ENCODE measurements at regions not wholly inside any gene's neighbourhood (a gene's known extent, or its start where the extent isn't known, plus 50 kb on each side); places are given as distances from the start of the nearest gene placed in this dataset.

DNA sequence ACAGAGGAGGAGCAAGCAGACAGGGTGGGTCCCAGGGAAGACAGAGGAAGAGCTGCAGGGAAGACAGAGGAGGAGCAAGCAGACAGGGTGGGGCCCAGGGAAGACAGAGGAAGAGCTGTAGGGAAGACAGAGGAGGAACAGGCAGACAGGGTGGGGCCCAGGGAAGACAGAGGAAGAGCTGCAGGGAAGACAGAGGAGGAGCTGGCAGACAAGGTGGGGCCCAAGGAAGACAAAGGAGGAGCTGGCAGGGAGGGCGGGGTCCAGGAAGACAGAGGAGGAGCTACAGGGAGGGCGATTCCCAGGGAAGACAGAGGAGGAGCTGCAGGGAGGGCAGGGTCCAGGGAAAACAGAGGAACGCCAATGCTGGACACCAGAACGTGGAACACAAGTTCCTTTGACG lies 66.5 kb downstream of the PLXNA1 start:
- no peak for ATAC-seq (ENCODE audit: low read depth)
- no peak overlapping the region for H3K4me3 Mint-ChIP-seq
- Histone ChIP-seq H3K4me3 (ENCODE audit: control extremely low read depth in 1 of 5, extremely low read depth in 1 of 5, insufficient read depth in 1 of 5, low read depth in 2 of 5, low read length in 4 of 5) (no peak overlapping the region), H3K27me3 (replicated peaks in 1 of 4; ENCODE audit: control extremely low read depth in 1 of 4, control insufficient read depth in 3 of 4, insufficient read depth in 4 of 4, low read length in 3 of 4) (peaks cover 0 to 2% (median 0%) of the 10 kb centered on the region in 4 experiments), H3K27ac (ENCODE audit: low read length in 2 of 2) (no peak overlapping the region), H3K36me3 (replicated peaks in 1 of 2; ENCODE audit: control extremely low read depth in 1 of 2, control insufficient read depth in 1 of 2, extremely low read depth in 1 of 2, insufficient read depth in 2 of 2, low read length in 1 of 2) (no peaks in the 10 kb centered on the region), H2AFZ (ENCODE audit: insufficient read depth, low read depth, low read length, poor library complexity, severe bottlenecking) (no peak overlapping the region), H4K20me1 (ENCODE audit: control insufficient read depth, insufficient read depth, low read length, poor library complexity, severe bottlenecking) (no peaks in the 10 kb centered on the region), H3K79me2 (ENCODE audit: control insufficient read depth, insufficient read depth, low read length) (no peaks in the 10 kb centered on the region), H3K9me3 (ENCODE audit: control extremely low read depth in 1 of 3, control insufficient read depth in 2 of 3, insufficient read depth in 1 of 3, low read length in 2 of 3) (peaks cover 0 to 21% (median 1%) of the 10 kb centered on the region in 3 donors), H3K4me2 (replicated peaks; ENCODE audit: low read depth, low read length, poor library complexity, severe bottlenecking) (no peak overlapping the region), H3K4me1 (ENCODE audit: control insufficient read depth in 2 of 2, insufficient read depth in 2 of 2, low read length in 2 of 2) (no peaks in the 10 kb centered on the region), H3K9ac (ENCODE audit: low read length) (no peak overlapping the region)
- ChIA-PET CTCF (no interaction called here), POLR2A (no interaction called here)
- peaks cover 6% of the 10 kb centered on the region for H3K27me3 Mint-ChIP-seq
- no peaks in the 10 kb centered on the region for H3K9me3 Mint-ChIP-seq (ENCODE audit: insufficient read depth)
- TF ChIP-seq, protein P1, sequence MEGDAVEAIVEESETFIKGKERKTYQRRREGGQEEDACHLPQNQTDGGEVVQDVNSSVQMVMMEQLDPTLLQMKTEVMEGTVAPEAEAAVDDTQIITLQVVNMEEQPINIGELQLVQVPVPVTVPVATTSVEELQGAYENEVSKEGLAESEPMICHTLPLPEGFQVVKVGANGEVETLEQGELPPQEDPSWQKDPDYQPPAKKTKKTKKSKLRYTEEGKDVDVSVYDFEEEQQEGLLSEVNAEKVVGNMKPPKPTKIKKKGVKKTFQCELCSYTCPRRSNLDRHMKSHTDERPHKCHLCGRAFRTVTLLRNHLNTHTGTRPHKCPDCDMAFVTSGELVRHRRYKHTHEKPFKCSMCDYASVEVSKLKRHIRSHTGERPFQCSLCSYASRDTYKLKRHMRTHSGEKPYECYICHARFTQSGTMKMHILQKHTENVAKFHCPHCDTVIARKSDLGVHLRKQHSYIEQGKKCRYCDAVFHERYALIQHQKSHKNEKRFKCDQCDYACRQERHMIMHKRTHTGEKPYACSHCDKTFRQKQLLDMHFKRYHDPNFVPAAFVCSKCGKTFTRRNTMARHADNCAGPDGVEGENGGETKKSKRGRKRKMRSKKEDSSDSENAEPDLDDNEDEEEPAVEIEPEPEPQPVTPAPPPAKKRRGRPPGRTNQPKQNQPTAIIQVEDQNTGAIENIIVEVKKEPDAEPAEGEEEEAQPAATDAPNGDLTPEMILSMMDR (IDR thresholded peaks at IDR 0.05) = no peak
- no peak for TF ChIP-seq EZH2 (IDR thresholded peaks at IDR 0.05; ENCODE audit: borderline replicate concordance, insufficient read depth, low read depth, low read length, poor library complexity, severe bottlenecking)
- H3K4me1 Mint-ChIP-seq = no peaks in the 10 kb centered on the region
- H3K27ac Mint-ChIP-seq = no peak overlapping the region
- WGBS (ENCODE audit: insufficient coverage) = 85% methylated on average over 3 of the region's 5 CpGs
- intact Hi-C loops (cut with micrococcal nuclease) = no loop called here
- no peak for DNase-seq

DNA sequence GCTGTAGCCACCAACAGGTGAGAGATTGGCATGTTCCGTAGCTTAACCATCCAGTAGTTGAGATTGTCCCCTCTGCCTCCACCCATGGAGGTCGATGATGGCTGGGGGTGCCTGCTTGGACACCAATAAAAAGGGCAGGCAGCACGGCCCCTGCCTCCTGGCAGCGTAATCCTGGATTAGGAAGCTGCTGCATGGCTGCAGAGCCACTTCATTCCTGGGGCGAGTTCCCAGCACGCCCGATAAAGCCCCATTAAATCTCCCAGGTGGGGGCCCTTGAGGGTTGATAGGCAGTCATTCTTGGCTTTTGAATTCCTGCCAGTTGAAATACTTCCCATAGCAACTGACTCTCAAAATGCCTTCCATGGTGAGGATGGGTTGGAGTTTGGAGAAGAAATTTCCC lies 67.8 kb downstream of the PLXNA1 start:
- POLR2A ChIA-PET = interaction anchor here (0.6 kb wide), 1 partner anchor 1634 kb away, joined by 3 read pairs; no protein-coding TSS in a partner anchor
- no peak for DNase-seq
- intact Hi-C loops (cut with micrococcal nuclease) = no loop called here
- Histone ChIP-seq H3K27ac (ENCODE audit: low read length in 2 of 2) (no peak overlapping the region), H3K36me3 (replicated peaks in 1 of 2; ENCODE audit: control extremely low read depth in 1 of 2, control insufficient read depth in 1 of 2, extremely low read depth in 1 of 2, insufficient read depth in 2 of 2, low read length in 1 of 2) (no peaks in the 10 kb centered on the region), H4K20me1 (ENCODE audit: control insufficient read depth, insufficient read depth, low read length, poor library complexity, severe bottlenecking) (no peaks in the 10 kb centered on the region), H3K4me2 (replicated peaks; ENCODE audit: low read depth, low read length, poor library complexity, severe bottlenecking) (no peak overlapping the region), H3K79me2 (ENCODE audit: control insufficient read depth, insufficient read depth, low read length) (no peaks in the 10 kb centered on the region), H3K4me3 (ENCODE audit: control extremely low read depth in 1 of 5, extremely low read depth in 1 of 5, insufficient read depth in 1 of 5, low read depth in 2 of 5, low read length in 4 of 5) (no peak overlapping the region), H3K27me3 (replicated peaks in 1 of 4; ENCODE audit: control extremely low read depth in 1 of 4, control insufficient read depth in 3 of 4, insufficient read depth in 4 of 4, low read length in 3 of 4) (peaks cover 0 to 2% (median 0%) of the 10 kb centered on the region in 4 experiments), H3K4me1 (ENCODE audit: control insufficient read depth in 2 of 2, insufficient read depth in 2 of 2, low read length in 2 of 2) (no peaks in the 10 kb centered on the region), H2AFZ (ENCODE audit: insufficient read depth, low read depth, low read length, poor library complexity, severe bottlenecking) (no peak overlapping the region), H3K9me3 (ENCODE audit: control extremely low read depth in 1 of 3, control insufficient read depth in 2 of 3, insufficient read depth in 1 of 3, low read length in 2 of 3) (peaks cover 0 to 21% (median 1%) of the 10 kb centered on the region in 3 donors), H3K9ac (ENCODE audit: low read length) (no peak overlapping the region)
- Mint-ChIP-seq H3K27ac (no peak overlapping the region), H3K27me3 (peaks cover 10% of the 10 kb centered on the region), H3K4me1 (no peaks in the 10 kb centered on the region), H3K9me3 (ENCODE audit: insufficient read depth) (no peaks in the 10 kb centered on the region), H3K4me3 (no peak overlapping the region)
- ATAC-seq (ENCODE audit: low read depth) = no peak
- CTCF ChIA-PET = no interaction called here
- WGBS (ENCODE audit: insufficient coverage) = 92% methylated on average over 7 of the region's 7 CpGs
- no peak for TF ChIP-seq EZH2 (IDR thresholded peaks at IDR 0.05; ENCODE audit: borderline replicate concordance, insufficient read depth, low read depth, low read length, poor library complexity, severe bottlenecking)
- TF ChIP-seq, protein P1 (IDR thresholded peaks at IDR 0.05) = no peak
